Smooth muscle cell (in vitro differentiated cells): ENCODE measurements at regions not wholly inside any gene's neighbourhood (a gene's known extent, or its start where the extent isn't known, plus 50 kb on each side); places are given as distances from the start of the nearest gene placed in this dataset.

ENCODE experiments used
- DNase-seq: peaks from one replicate; lab custom pipeline; 2025; ENCODE audit not compliant: unreplicated experiment; lab: John Stamatoyannopoulos, UW
- H2AFZ ChIP-seq: fragments of 200-600 bp; sonication (generic); 2 replicates; pipeline ENCODE4 v1.6.0; 2016; ENCODE audit warnings: antibody characterized with exemption, low read depth, mild to moderate bottlenecking
- H3F3A ChIP-seq: fragments of 200-600 bp; sonication (generic); 2 replicates; pipeline ENCODE4 v1.6.0; 2017; ENCODE audit warnings: antibody characterized with exemption, low read depth
- H3K27ac ChIP-seq: fragments of 200-600 bp; sonication (generic); 2 replicates; pipeline ENCODE4 v1.5.1; 2016; ENCODE audit warnings: low read depth, mild to moderate bottlenecking
- H3K27me3 ChIP-seq: fragments of 200-600 bp; sonication (generic); 2 replicates; pipeline ENCODE4 v1.6.1; 2016; ENCODE audit warnings: low read depth, mild to moderate bottlenecking
- H3K36me3 ChIP-seq: fragments of 200-600 bp; sonication (generic); 2 replicates; pipeline ENCODE4 v1.5.1; 2016; ENCODE audit warnings: low read depth
- H3K4me1 ChIP-seq: fragments of 200-600 bp; sonication (generic); 2 replicates; pipeline ENCODE4 v1.5.1; 2016; ENCODE audit warnings: low read depth
- H3K4me2 ChIP-seq: fragments of 200-600 bp; sonication (generic); 2 replicates; pipeline ENCODE4 v1.6.0; 2016; ENCODE audit warnings: mild to moderate bottlenecking
- H3K4me3 ChIP-seq: fragments of 200-600 bp; sonication (generic); 2 replicates; pipeline ENCODE4 v1.5.1; 2016; ENCODE audit warnings: mild to moderate bottlenecking
- H3K79me2 ChIP-seq: fragments of 200-600 bp; sonication (generic); 2 replicates; pipeline ENCODE4 v1.6.0; 2016; ENCODE audit warnings: low read depth, mild to moderate bottlenecking
- H3K9ac ChIP-seq: fragments of 200-600 bp; sonication (generic); 2 replicates; pipeline ENCODE4 v1.6.0; 2016; ENCODE audit warnings: low read depth
- H3K9me3 ChIP-seq: fragments of 200-600 bp; sonication (generic); replicated peaks from 2 replicates; pipeline ENCODE4 v1.5.1; 2016; ENCODE audit warnings: low read depth
- H4K20me1 ChIP-seq: fragments of 200-600 bp; sonication (generic); 2 replicates; pipeline ENCODE4 v1.6.0; 2016; ENCODE audit warnings: low read depth
- CTCF ChIP-seq: fragments of 200-600 bp; sonication (generic); IDR thresholded peaks from 2 replicates; pipeline ENCODE4 v1.5.1; 2017; ENCODE audit warnings: borderline replicate concordance, mild to moderate bottlenecking, antibody characterized with exemption; ENCODE audit not compliant: insufficient read depth, poor library complexity, severe bottlenecking
- WGBS: methylation state at CpG from one replicate; pipeline ENCODE4 v1.1.7; 2016; ENCODE audit warnings: low lambda C conversion rate; 5-methylcytosine and 5-hydroxymethylcytosine counted together

GRCh38 chr16:85992779-85993178 lies 93.8 kb downstream of the IRF8 start:
- no peak overlapping the region for H2AFZ ChIP-seq
- no peak for TF ChIP-seq CTCF
- H3F3A ChIP-seq: no peaks in the 10 kb centered on the region
- no peak overlapping the region for H3K4me3 ChIP-seq
- H4K20me1 ChIP-seq: no peaks in the 10 kb centered on the region
- WGBS: 71% methylated on average over 2 of the region's 2 CpGs
- DNase-seq: no peak
- no peak overlapping the region for H3K27ac ChIP-seq
- H3K9me3 ChIP-seq: no peaks in the 10 kb centered on the region
- no peak overlapping the region for H3K9ac ChIP-seq
- no peaks in the 10 kb centered on the region for H3K4me1 ChIP-seq
- no peaks in the 10 kb centered on the region for H3K36me3 ChIP-seq
- no peaks in the 10 kb centered on the region for H3K79me2 ChIP-seq
- H3K27me3 ChIP-seq: peaks cover 3% of the 10 kb centered on the region
- H3K4me2 ChIP-seq: no peak overlapping the region

GRCh38 chr16:85994492-85995490 lies 95.8 kb downstream of the IRF8 start:
- Histone ChIP-seq H3K9me3 (no peaks in the 10 kb centered on the region), H3K4me2 (no peak overlapping the region), H2AFZ (no peak overlapping the region), H3F3A (no peaks in the 10 kb centered on the region), H3K27me3 (no peaks in the 10 kb centered on the region), H3K36me3 (no peaks in the 10 kb centered on the region), H3K4me3 (no peak overlapping the region), H3K4me1 (no peaks in the 10 kb centered on the region), H3K27ac (no peak overlapping the region), H3K9ac (no peak overlapping the region), H4K20me1 (no peaks in the 10 kb centered on the region), H3K79me2 (no peaks in the 10 kb centered on the region)
- TF ChIP-seq CTCF: no peak
- DNase-seq: no peak
- WGBS: 87% methylated on average over 19 of the region's 20 CpGs

GRCh38 chr16:85995541-85996423 lies 96.8 kb downstream of the IRF8 start:
- H3K36me3 ChIP-seq: no peaks in the 10 kb centered on the region
- H3F3A ChIP-seq: no peaks in the 10 kb centered on the region
- H2AFZ ChIP-seq: no peak overlapping the region
- no peak for TF ChIP-seq CTCF
- H3K4me3 ChIP-seq: no peak overlapping the region
- H3K4me1 ChIP-seq: no peaks in the 10 kb centered on the region
- H3K79me2 ChIP-seq: no peaks in the 10 kb centered on the region
- H3K9me3 ChIP-seq: no peaks in the 10 kb centered on the region
- no peak for DNase-seq
- no peak overlapping the region for H3K9ac ChIP-seq
- H4K20me1 ChIP-seq: no peaks in the 10 kb centered on the region
- H3K4me2 ChIP-seq: no peak overlapping the region
- no peak overlapping the region for H3K27ac ChIP-seq
- 90% methylated on average over 27 of the region's 27 CpGs for WGBS
- H3K27me3 ChIP-seq: no peaks in the 10 kb centered on the region
